ENCODE measurements at regions not wholly inside any gene's neighbourhood (a gene's known extent, or its start where the extent isn't known, plus 50 kb on each side); places are given as distances from the start of the nearest gene placed in this dataset.

DNA sequence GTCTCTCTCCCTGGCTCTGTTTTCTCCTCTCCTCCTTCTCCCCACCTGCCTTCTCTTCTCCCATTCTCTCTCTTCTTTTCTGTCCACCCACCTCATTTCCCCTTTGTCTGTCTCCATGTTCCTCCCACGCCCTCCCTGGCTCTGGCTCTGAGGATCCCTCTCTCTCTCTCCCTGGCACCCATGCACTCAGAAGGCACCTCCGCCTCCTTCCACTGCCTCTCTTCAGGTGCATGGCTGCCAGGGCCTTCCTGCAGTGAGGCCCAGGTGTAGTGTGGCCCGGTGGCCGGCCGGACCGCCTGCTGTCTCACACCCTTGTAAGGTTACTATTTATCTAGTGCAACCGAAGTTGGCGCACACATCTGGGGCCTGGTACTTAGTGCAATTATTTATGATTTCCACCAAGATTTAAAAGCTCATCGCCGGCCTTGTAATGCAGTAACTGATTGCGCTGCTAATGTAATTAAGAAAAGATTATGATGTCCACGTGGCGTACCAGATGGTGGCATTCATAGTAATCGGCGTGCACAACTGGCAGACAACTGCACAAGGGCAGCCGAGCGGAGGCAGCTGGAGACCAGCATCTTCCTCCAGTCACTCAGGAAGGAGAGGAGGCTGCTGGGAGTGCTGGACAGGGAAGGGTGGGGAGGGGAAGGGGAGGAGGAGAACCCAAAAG lies 50.4 kb upstream of the MVB12B start:
- in situ Hi-C loops (cut with HindIII; ENCODE audit: low pct_unique_long_range_greater_than_20kb, low sequenced_read_pairs): no loop called here
- no peak for DNase-seq (ENCODE audit: low read depth in 1 of 2, low spot score in 1 of 2)
- no peak for TF ChIP-seq JUND (IDR thresholded peaks at IDR 0.05; ENCODE audit: low read depth)

All from T47D (cell line).